ENCODE measurements at regions not wholly inside any gene's neighbourhood (a gene's known extent, or its start where the extent isn't known, plus 50 kb on each side); places are given as distances from the start of the nearest gene placed in this dataset.

- no peaks in the 10 kb centered on the region for H3K27me3 ChIP-seq (ENCODE audit: insufficient read depth, low read length)
- Mint-ChIP-seq H3K36me3 (ENCODE audit: insufficient read depth in 1 of 3, low read depth in 3 of 3) (peaks cover 0 to 2% (median 2%) of the 10 kb centered on the region in 3 experiments; a peak in 2 of 7 replicates), H3K9me3 (peaks cover 0 to 3% of the 10 kb centered on the region in 2 experiments; a peak in 4 of 5 replicates), H3K4me3 (peak overlapping the region in 1 of 2 experiments; percentile 57; a peak in 2 of 5 replicates), H3K4me1 (peaks cover 39 to 47% of the 10 kb centered on the region in 2 experiments), H3K27ac (peak overlapping the region; percentile 89 to 97 (median 91)), H3K27me3 (ENCODE audit: low read depth) (no peaks in the 10 kb centered on the region)
- peak overlapping the region; percentile 53 for H3K27ac ChIP-seq (ENCODE audit: insufficient read length, low read depth, low read length)
- no peak overlapping the region for H3K4me2 ChIP-seq (ENCODE audit: insufficient read depth, insufficient read length, low read length)
- H3K79me1 ChIP-seq (ENCODE audit: insufficient read depth, low read depth, low read length, poor library complexity, severe bottlenecking) = no peaks in the 10 kb centered on the region
- no peak overlapping the region; the same call in 1 of the 2 replicates for H3K4ac ChIP-seq (ENCODE audit: low read depth, low read length)
- no peak overlapping the region for H3K18ac ChIP-seq (ENCODE audit: insufficient read length, low read depth, low read length)
- WGBS (ENCODE audit: extremely low coverage, insufficient read length, low lambda C conversion rate) = no CpG with 5 or more reads among the region's 2 CpGs
- H3T11ph ChIP-seq (ENCODE audit: low read length) = no peak overlapping the region
- H3K4me1 ChIP-seq (ENCODE audit: insufficient read depth, low read length) = peaks cover 10% of the 10 kb centered on the region; the same call in 1 of the 2 replicates
- peak overlapping the region; percentile 12 for H2BK20ac ChIP-seq (ENCODE audit: low read depth, low read length, poor library complexity, severe bottlenecking)
- TF ChIP-seq CTCF (conservative IDR thresholded peaks at IDR 0.05) = no peak
- H2BK5ac ChIP-seq (ENCODE audit: insufficient read length, low read length) = no peak overlapping the region
- no peak overlapping the region for H4K5ac ChIP-seq (ENCODE audit: insufficient read length, low read depth, low read length)
- H4K91ac ChIP-seq (ENCODE audit: insufficient read length, low read depth, low read length) = no peak overlapping the region
- H3K23ac ChIP-seq (ENCODE audit: insufficient read length, low read depth, low read length) = no peak overlapping the region
- no peaks in the 10 kb centered on the region for H3K79me2 ChIP-seq (ENCODE audit: insufficient read depth, low read length)
- H4K20me1 ChIP-seq (ENCODE audit: control insufficient read depth, insufficient read depth, insufficient read length) = no peaks in the 10 kb centered on the region
- H3K14ac ChIP-seq (ENCODE audit: insufficient read depth, low read length) = no peak overlapping the region; the same call in 1 of the 2 replicates
- H2BK15ac ChIP-seq (ENCODE audit: low read depth, low read length) = no peak overlapping the region
- no peak overlapping the region for H3K56ac ChIP-seq (ENCODE audit: insufficient read length, low read depth, low read length)
- H3K23me2 ChIP-seq (ENCODE audit: insufficient read length, low read depth, low read length, poor library complexity, severe bottlenecking) = no peaks in the 10 kb centered on the region
- no peak overlapping the region for H2BK120ac ChIP-seq (ENCODE audit: low read depth, low read length, poor library complexity, severe bottlenecking)
- no peak overlapping the region for H4K8ac ChIP-seq (replicated peaks; ENCODE audit: insufficient read length, low read depth, low read length)
- DNase-seq = no peak
- no peak overlapping the region for H2AFZ ChIP-seq (ENCODE audit: low read length)
- H2AK5ac ChIP-seq (ENCODE audit: insufficient read length, low read length) = no peak overlapping the region
- H3K9ac ChIP-seq (ENCODE audit: extremely low read depth, insufficient read length, low read length) = no peak overlapping the region
- peak overlapping the region; percentile 29 for H2BK12ac ChIP-seq (ENCODE audit: insufficient read length, low read depth, low read length)
- no peaks in the 10 kb centered on the region for H3K9me3 ChIP-seq (ENCODE audit: control insufficient read depth, low read depth, low read length)
Measured at GRCh38 chrX:73916931-73917667, 64.6 kb upstream of the XIST start.

All from H9 (cell line).